GM23338 (cell line): ENCODE measurements at regions not wholly inside any gene's neighbourhood (a gene's known extent, or its start where the extent isn't known, plus 50 kb on each side); places are given as distances from the start of the nearest gene placed in this dataset.

Experiments
- JUNB ChIP-seq: IDR thresholded peaks from one replicate; pipeline ENCODE4 v1.6.1; 2016; ENCODE audit warnings: antibody characterized with exemption; ENCODE audit not compliant: unreplicated experiment
- POLR2AphosphoS5 ChIP-seq: IDR thresholded peaks from 2 replicates; pipeline ENCODE4 v1.6.1; 2016; ENCODE audit warnings: antibody characterized with exemption, low read depth
- ZNF114 ChIP-seq: fragments of 250-450 bp; sonication (Bioruptor Pico); IDR thresholded peaks from 2 replicates; pipeline ENCODE4 v1.5.0; 2020; ENCODE audit warnings: mild to moderate bottlenecking, moderate library complexity
- TF ChIP-seq, protein P1 (sequence below), 2 experiments: fragments of 200-600 bp in 1 of 2; sonication (generic) in 1 of 2; conservative IDR thresholded peaks; 2 replicates each; pipeline versions ENCODE4 v1.5.1 to v1.6.1; 2016 to 2017; ENCODE audit warnings: antibody characterized with exemption in 2 of 2, low read depth in 2 of 2, mild to moderate bottlenecking in 2 of 2, moderate library complexity in 1 of 2
- TF ChIP-seq, protein P2 (sequence below): IDR thresholded peaks from one replicate; pipeline ENCODE4 v1.6.1; 2018; ENCODE audit warnings: antibody characterized with exemption; ENCODE audit not compliant: unreplicated experiment

DNA sequence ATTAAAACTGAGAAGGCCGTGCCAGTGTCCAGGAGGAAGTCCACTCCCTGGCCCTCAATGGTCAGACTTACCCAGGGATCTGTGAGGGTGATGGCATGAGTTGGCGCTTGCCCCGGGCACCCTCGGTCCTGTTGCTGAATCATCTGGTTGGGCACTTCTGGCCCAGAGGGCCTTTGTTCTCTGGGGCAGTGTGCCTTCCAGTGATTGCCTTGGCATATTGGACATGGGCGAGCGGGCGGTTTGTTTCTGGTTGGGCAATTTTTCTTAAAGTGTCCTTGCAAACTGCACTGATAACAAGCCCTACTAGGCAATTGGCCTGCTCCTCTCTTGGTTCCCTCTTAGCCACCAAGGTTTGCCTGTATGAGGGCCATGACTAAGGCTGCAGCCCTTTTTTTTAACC, 69.5 kb upstream of the ZDHHC17 start:
- TF ChIP-seq, protein P1, sequence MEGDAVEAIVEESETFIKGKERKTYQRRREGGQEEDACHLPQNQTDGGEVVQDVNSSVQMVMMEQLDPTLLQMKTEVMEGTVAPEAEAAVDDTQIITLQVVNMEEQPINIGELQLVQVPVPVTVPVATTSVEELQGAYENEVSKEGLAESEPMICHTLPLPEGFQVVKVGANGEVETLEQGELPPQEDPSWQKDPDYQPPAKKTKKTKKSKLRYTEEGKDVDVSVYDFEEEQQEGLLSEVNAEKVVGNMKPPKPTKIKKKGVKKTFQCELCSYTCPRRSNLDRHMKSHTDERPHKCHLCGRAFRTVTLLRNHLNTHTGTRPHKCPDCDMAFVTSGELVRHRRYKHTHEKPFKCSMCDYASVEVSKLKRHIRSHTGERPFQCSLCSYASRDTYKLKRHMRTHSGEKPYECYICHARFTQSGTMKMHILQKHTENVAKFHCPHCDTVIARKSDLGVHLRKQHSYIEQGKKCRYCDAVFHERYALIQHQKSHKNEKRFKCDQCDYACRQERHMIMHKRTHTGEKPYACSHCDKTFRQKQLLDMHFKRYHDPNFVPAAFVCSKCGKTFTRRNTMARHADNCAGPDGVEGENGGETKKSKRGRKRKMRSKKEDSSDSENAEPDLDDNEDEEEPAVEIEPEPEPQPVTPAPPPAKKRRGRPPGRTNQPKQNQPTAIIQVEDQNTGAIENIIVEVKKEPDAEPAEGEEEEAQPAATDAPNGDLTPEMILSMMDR (conservative IDR thresholded peaks at IDR 0.05; ENCODE audit: low read depth in 2 of 2) = no peak
- TF ChIP-seq, protein P2, sequence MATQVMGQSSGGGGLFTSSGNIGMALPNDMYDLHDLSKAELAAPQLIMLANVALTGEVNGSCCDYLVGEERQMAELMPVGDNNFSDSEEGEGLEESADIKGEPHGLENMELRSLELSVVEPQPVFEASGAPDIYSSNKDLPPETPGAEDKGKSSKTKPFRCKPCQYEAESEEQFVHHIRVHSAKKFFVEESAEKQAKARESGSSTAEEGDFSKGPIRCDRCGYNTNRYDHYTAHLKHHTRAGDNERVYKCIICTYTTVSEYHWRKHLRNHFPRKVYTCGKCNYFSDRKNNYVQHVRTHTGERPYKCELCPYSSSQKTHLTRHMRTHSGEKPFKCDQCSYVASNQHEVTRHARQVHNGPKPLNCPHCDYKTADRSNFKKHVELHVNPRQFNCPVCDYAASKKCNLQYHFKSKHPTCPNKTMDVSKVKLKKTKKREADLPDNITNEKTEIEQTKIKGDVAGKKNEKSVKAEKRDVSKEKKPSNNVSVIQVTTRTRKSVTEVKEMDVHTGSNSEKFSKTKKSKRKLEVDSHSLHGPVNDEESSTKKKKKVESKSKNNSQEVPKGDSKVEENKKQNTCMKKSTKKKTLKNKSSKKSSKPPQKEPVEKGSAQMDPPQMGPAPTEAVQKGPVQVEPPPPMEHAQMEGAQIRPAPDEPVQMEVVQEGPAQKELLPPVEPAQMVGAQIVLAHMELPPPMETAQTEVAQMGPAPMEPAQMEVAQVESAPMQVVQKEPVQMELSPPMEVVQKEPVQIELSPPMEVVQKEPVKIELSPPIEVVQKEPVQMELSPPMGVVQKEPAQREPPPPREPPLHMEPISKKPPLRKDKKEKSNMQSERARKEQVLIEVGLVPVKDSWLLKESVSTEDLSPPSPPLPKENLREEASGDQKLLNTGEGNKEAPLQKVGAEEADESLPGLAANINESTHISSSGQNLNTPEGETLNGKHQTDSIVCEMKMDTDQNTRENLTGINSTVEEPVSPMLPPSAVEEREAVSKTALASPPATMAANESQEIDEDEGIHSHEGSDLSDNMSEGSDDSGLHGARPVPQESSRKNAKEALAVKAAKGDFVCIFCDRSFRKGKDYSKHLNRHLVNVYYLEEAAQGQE = no peak
- TF ChIP-seq JUNB = no peak
- no peak for TF ChIP-seq ZNF114
- TF ChIP-seq POLR2AphosphoS5 = no peak
